ENCODE measurements at regions not wholly inside any gene's neighbourhood (a gene's known extent, or its start where the extent isn't known, plus 50 kb on each side); places are given as distances from the start of the nearest gene placed in this dataset.

- no peak for DNase-seq
Measured at GRCh38 chr2:16287281-16287680, 346.9 kb downstream of the MYCN start.

- DNase-seq: no peak
Measured at GRCh38 chr2:16285813-16286510, 345.6 kb downstream of the MYCN start.

GRCh38 chr2:16284941-16285625, 344.7 kb downstream of the MYCN start:
- no peak for DNase-seq

- DNase-seq: no peak
Measured at GRCh38 chr2:16283071-16283850, 342.9 kb downstream of the MYCN start.

- no peak for DNase-seq
Measured at GRCh38 chr2:16282511-16282910, 342.2 kb downstream of the MYCN start.

- DNase-seq: peak; percentile 90
Measured at GRCh38 chr2:16281451-16282335, 341.3 kb downstream of the MYCN start.

- DNase-seq: no peak
Measured at GRCh38 chr2:16280081-16280480, 339.7 kb downstream of the MYCN start.

GRCh38 chr2:16279641-16280040, 339.3 kb downstream of the MYCN start:
- DNase-seq: no peak

- DNase-seq: no peak
Measured at GRCh38 chr2:16279201-16279570, 338.8 kb downstream of the MYCN start.

GRCh38 chr2:16278421-16279200, 338.3 kb downstream of the MYCN start:
- no peak for DNase-seq

- peak; percentile 48 for DNase-seq
Measured at GRCh38 chr2:16277117-16277516, 336.8 kb downstream of the MYCN start.

- DNase-seq: no peak
Measured at GRCh38 chr2:16275661-16276060, 335.3 kb downstream of the MYCN start.

GRCh38 chr2:16275131-16275530, 334.8 kb downstream of the MYCN start:
- DNase-seq: no peak

- no peak for DNase-seq
Measured at GRCh38 chr2:16273111-16273510, 332.8 kb downstream of the MYCN start.

GRCh38 chr2:16272038-16272788, 331.9 kb downstream of the MYCN start:
- DNase-seq: no peak

- DNase-seq: no peak
Measured at GRCh38 chr2:16271231-16271896, 331.0 kb downstream of the MYCN start.

- DNase-seq: no peak
Measured at GRCh38 chr2:16270441-16270840, 330.1 kb downstream of the MYCN start.

GRCh38 chr2:16268301-16269000, 328.1 kb downstream of the MYCN start:
- DNase-seq: no peak

- no peak for DNase-seq
Measured at GRCh38 chr2:16266571-16266970, 326.2 kb downstream of the MYCN start.

GRCh38 chr2:16264931-16265540, 324.7 kb downstream of the MYCN start:
- no peak for DNase-seq

Data from NCI-H187 treated with DMSO at 0.1 percent for 48 hours (cell line).